HL-60/S4 (cell line): ENCODE measurements at regions not wholly inside any gene's neighbourhood (a gene's known extent, or its start where the extent isn't known, plus 50 kb on each side); places are given as distances from the start of the nearest gene placed in this dataset.
"Not testable (repeated sequence)": the region's sequence is repeated elsewhere in the genome, so short reads cannot be mapped to it uniquely, and the experiment has no call there.

Experiments
- in situ Hi-C: fragments of 300-500 bp; cut with MboI; formaldehyde crosslinking; loops from 2 replicates; pipeline ENCODE4 v1.14.3; 2022; ENCODE audit warnings: low sequenced_read_pairs

- in situ Hi-C loops: no loop called here
Observed at GRCh38 chr6:53446151-53446550, 97.4 kb upstream of the ELOVL5 start.

- in situ Hi-C loops: no loop called here
Observed at GRCh38 chr6:53441761-53442160, 93.0 kb upstream of the ELOVL5 start.

- in situ Hi-C loops: no loop called here
Observed at GRCh38 chr6:53441035-53441493, 92.3 kb upstream of the ELOVL5 start.

- in situ Hi-C loops: no loop called here
Observed at GRCh38 chr6:53440336-53440945, 91.7 kb upstream of the ELOVL5 start.

GRCh38 chr6:53439556-53439955 is 90.8 kb upstream of the ELOVL5 start:
- in situ Hi-C loops: no loop called here

GRCh38 chr6:53437557-53438202 is 88.9 kb upstream of the ELOVL5 start:
- in situ Hi-C loops: no loop called here

GRCh38 chr6:53436526-53437303 is 88.0 kb upstream of the ELOVL5 start:
- in situ Hi-C loops: no loop called here

GRCh38 chr6:53433951-53434285 is 85.2 kb upstream of the ELOVL5 start:
- in situ Hi-C loops: no loop called here

GRCh38 chr6:53433261-53433950 is 84.7 kb upstream of the ELOVL5 start:
- in situ Hi-C loops: no loop called here

GRCh38 chr6:53432318-53433161 is 83.8 kb upstream of the ELOVL5 start:
- in situ Hi-C loops: no loop called here

- in situ Hi-C loops: no loop called here
Observed at GRCh38 chr6:53431704-53432103, 83.0 kb upstream of the ELOVL5 start.

GRCh38 chr6:53429401-53429800 is 80.7 kb upstream of the ELOVL5 start:
- in situ Hi-C loops: no loop called here

GRCh38 chr6:53428886-53429285 is 80.1 kb upstream of the ELOVL5 start:
- in situ Hi-C loops: no loop called here

GRCh38 chr6:53426667-53427270 is 78.0 kb upstream of the ELOVL5 start:
- in situ Hi-C loops: no loop called here

GRCh38 chr6:53426117-53426516 is 77.4 kb upstream of the ELOVL5 start:
- in situ Hi-C loops: no loop called here

- in situ Hi-C loops: no loop called here
Observed at GRCh38 chr6:53424976-53425718, 76.4 kb upstream of the ELOVL5 start.

- in situ Hi-C loops: no loop called here
Observed at GRCh38 chr6:53424300-53424699, 75.5 kb upstream of the ELOVL5 start.

- in situ Hi-C loops: not testable (repeated sequence)
Observed at GRCh38 chr6:53423560-53423959, 74.8 kb upstream of the ELOVL5 start.

GRCh38 chr6:53419026-53419425 is 70.3 kb upstream of the ELOVL5 start:
- in situ Hi-C loops: loop anchor here (10.0 kb wide), 1 partner anchor 244 kb away; no protein-coding TSS in a partner anchor
